ENCODE measurements at regions not wholly inside any gene's neighbourhood (a gene's known extent, or its start where the extent isn't known, plus 50 kb on each side); places are given as distances from the start of the nearest gene placed in this dataset.

GRCh38 chr14:58822856-58823255, 185.1 kb downstream of the DACT1 start:
- no peak for TF ChIP-seq EZH2 (IDR thresholded peaks at IDR 0.05; ENCODE audit: borderline replicate concordance, insufficient read depth, low read depth, low read length, poor library complexity, severe bottlenecking)
- no peak for TF ChIP-seq CTCF (IDR thresholded peaks at IDR 0.05)
- Mint-ChIP-seq H3K4me3 (no peak overlapping the region), H3K9me3 (ENCODE audit: insufficient read depth) (peaks cover 3% of the 10 kb centered on the region), H3K27me3 (no peaks in the 10 kb centered on the region), H3K27ac (no peak overlapping the region), H3K4me1 (no peaks in the 10 kb centered on the region)
- H3K79me2 ChIP-seq (ENCODE audit: control insufficient read depth, insufficient read depth, low read length), result no peaks in the 10 kb centered on the region
- H3K9me3 ChIP-seq (ENCODE audit: control extremely low read depth in 1 of 3, control insufficient read depth in 2 of 3, insufficient read depth in 1 of 3, low read length in 2 of 3), result peaks cover 3 to 5% (median 4%) of the 10 kb centered on the region in 3 donors
- H3K27me3 ChIP-seq (replicated peaks in 1 of 4; ENCODE audit: control extremely low read depth in 1 of 4, control insufficient read depth in 3 of 4, insufficient read depth in 4 of 4, low read length in 3 of 4), result no peaks in the 10 kb centered on the region
- H3K9ac ChIP-seq (ENCODE audit: low read length), result no peak overlapping the region
- DNase-seq, result no peak
- intact Hi-C loops (cut with micrococcal nuclease), result no loop called here
- 91% methylated on average over 1 of the region's 2 CpGs for WGBS (ENCODE audit: insufficient coverage)
- ChIA-PET POLR2A (no interaction called here), CTCF (no interaction called here)
- H3K4me2 ChIP-seq (replicated peaks; ENCODE audit: low read depth, low read length, poor library complexity, severe bottlenecking), result no peak overlapping the region
- H2AFZ ChIP-seq (ENCODE audit: insufficient read depth, low read depth, low read length, poor library complexity, severe bottlenecking), result no peak overlapping the region
- no peaks in the 10 kb centered on the region for H4K20me1 ChIP-seq (ENCODE audit: control insufficient read depth, insufficient read depth, low read length, poor library complexity, severe bottlenecking)
- no peak overlapping the region for H3K4me3 ChIP-seq (ENCODE audit: control extremely low read depth in 1 of 5, extremely low read depth in 1 of 5, insufficient read depth in 1 of 5, low read depth in 2 of 5, low read length in 4 of 5)
- H3K27ac ChIP-seq (ENCODE audit: low read length in 2 of 2), result no peak overlapping the region
- ATAC-seq (ENCODE audit: low read depth), result no peak
- no peaks in the 10 kb centered on the region for H3K36me3 ChIP-seq (replicated peaks in 1 of 2; ENCODE audit: control extremely low read depth in 1 of 2, control insufficient read depth in 1 of 2, extremely low read depth in 1 of 2, insufficient read depth in 2 of 2, low read length in 1 of 2)
- no peaks in the 10 kb centered on the region for H3K4me1 ChIP-seq (ENCODE audit: control insufficient read depth in 2 of 2, insufficient read depth in 2 of 2, low read length in 2 of 2)

DNA sequence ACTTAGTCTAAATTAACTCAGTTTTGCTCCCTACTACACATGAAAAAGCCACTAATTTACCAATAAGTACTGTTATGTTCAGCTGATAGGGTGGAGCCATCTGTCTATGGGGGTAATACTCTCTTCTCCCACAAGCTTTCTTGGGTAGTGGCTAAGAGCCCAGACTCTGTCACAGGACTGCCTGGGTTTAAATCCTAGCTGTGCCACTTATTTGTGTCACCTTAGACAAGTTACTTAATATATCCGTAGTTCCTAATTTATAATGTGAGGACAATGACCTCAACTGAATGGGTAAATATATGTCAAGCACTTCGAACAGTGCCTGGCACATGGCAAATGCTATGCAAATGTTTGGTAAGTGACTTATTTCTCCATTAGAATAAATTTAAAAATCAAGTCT, 185.6 kb downstream of the DACT1 start:
- Histone ChIP-seq H3K79me2 (ENCODE audit: control insufficient read depth, insufficient read depth, low read length) (no peaks in the 10 kb centered on the region), H3K4me1 (ENCODE audit: control insufficient read depth in 2 of 2, insufficient read depth in 2 of 2, low read length in 2 of 2) (no peaks in the 10 kb centered on the region), H3K4me2 (replicated peaks; ENCODE audit: low read depth, low read length, poor library complexity, severe bottlenecking) (no peak overlapping the region), H3K9me3 (ENCODE audit: control extremely low read depth in 1 of 3, control insufficient read depth in 2 of 3, insufficient read depth in 1 of 3, low read length in 2 of 3) (peaks cover 3 to 10% (median 4%) of the 10 kb centered on the region in 3 donors), H3K27ac (ENCODE audit: low read length in 2 of 2) (no peak overlapping the region), H3K9ac (ENCODE audit: low read length) (no peak overlapping the region), H4K20me1 (ENCODE audit: control insufficient read depth, insufficient read depth, low read length, poor library complexity, severe bottlenecking) (no peaks in the 10 kb centered on the region), H2AFZ (ENCODE audit: insufficient read depth, low read depth, low read length, poor library complexity, severe bottlenecking) (no peak overlapping the region), H3K4me3 (ENCODE audit: control extremely low read depth in 1 of 5, extremely low read depth in 1 of 5, insufficient read depth in 1 of 5, low read depth in 2 of 5, low read length in 4 of 5) (no peak overlapping the region), H3K36me3 (replicated peaks in 1 of 2; ENCODE audit: control extremely low read depth in 1 of 2, control insufficient read depth in 1 of 2, extremely low read depth in 1 of 2, insufficient read depth in 2 of 2, low read length in 1 of 2) (no peaks in the 10 kb centered on the region), H3K27me3 (replicated peaks in 1 of 4; ENCODE audit: control extremely low read depth in 1 of 4, control insufficient read depth in 3 of 4, insufficient read depth in 4 of 4, low read length in 3 of 4) (no peaks in the 10 kb centered on the region)
- Mint-ChIP-seq H3K27me3 (no peaks in the 10 kb centered on the region), H3K4me3 (no peak overlapping the region), H3K9me3 (ENCODE audit: insufficient read depth) (peaks cover 3% of the 10 kb centered on the region), H3K27ac (no peak overlapping the region), H3K4me1 (no peaks in the 10 kb centered on the region)
- TF ChIP-seq CTCF (IDR thresholded peaks at IDR 0.05), result no peak
- no peak for TF ChIP-seq EZH2 (IDR thresholded peaks at IDR 0.05; ENCODE audit: borderline replicate concordance, insufficient read depth, low read depth, low read length, poor library complexity, severe bottlenecking)
- WGBS (ENCODE audit: insufficient coverage), result no CpG with 5 or more reads among the region's 2 CpGs
- no peak for ATAC-seq (ENCODE audit: low read depth)
- intact Hi-C loops (cut with micrococcal nuclease), result no loop called here
- CTCF ChIA-PET, result no interaction called here
- no peak for DNase-seq
- POLR2A ChIA-PET, result no interaction called here

Measured in B cell (primary cell).